DMS79 (cell line): ENCODE measurements at regions not wholly inside any gene's neighbourhood (a gene's known extent, or its start where the extent isn't known, plus 50 kb on each side); places are given as distances from the start of the nearest gene placed in this dataset.

Source experiments
- DNase-seq: peaks from one replicate; lab custom pipeline; 2025; lab: John Stamatoyannopoulos, UW

DNA sequence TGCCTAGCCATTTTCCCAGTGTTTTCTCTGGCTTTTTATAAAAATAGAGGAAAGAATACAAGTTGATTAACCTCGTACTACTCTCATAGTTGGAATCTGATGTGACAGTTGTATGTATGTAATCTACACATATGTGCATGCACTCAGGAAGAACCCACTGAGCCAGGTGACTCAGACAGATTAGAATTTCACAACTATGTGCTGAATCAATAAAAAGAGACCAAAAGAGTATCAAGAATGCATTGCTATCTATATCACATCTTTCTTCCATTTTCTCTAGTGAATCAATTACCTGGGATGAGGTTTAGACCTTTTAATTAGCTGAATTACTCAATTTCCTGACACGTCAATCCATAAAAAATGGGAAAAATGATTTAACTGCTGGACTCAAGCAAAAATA lies 319.3 kb upstream of the ATP10A start:
- DNase-seq, result no peak

DNA sequence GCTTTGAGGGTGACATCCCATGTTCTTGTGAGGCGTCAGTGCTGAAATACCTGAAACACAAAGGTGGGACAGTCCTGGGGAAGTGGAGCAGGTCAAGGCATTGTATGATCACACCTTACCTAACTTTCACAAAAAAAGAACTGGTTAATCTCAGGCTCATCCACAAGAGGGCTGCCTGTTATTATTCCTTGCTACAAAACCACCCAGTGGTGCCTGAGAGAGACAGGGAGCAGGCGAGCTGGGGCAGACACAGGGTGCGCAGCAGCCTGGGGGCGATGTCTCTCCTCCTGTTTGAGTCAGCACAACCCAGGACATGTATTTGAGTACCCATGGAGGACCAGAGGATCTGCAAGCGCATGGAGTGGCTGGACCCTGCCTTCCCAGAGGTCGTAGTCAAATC lies 316.8 kb upstream of the ATP10A start:
- DNase-seq, result no peak

- no peak for DNase-seq
Measured at GRCh38 chr15:26178640-26179220, 315.6 kb upstream of the ATP10A start.

DNA sequence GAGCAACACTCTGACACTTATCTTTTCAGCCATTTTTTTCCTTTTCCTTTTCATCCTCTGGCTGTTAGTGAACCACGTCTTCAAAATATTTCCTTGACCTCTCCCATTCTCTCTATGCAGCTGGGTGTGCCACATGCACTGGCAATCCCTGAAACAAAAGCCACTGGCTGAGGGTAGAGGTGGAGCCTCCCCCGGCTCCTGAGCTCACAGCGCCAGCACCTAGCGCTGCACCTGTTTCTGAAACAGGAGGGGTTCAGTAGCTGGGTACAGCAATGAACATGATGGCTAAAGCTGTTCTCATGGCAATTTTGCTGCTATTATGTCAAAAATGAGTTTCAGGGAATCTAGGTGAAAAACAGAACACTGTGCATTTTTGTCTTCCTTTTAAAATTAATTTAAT lies 314.7 kb upstream of the ATP10A start:
- no peak for DNase-seq

- no peak for DNase-seq
Measured at GRCh38 chr15:26176831-26177230, 313.7 kb upstream of the ATP10A start.

DNA sequence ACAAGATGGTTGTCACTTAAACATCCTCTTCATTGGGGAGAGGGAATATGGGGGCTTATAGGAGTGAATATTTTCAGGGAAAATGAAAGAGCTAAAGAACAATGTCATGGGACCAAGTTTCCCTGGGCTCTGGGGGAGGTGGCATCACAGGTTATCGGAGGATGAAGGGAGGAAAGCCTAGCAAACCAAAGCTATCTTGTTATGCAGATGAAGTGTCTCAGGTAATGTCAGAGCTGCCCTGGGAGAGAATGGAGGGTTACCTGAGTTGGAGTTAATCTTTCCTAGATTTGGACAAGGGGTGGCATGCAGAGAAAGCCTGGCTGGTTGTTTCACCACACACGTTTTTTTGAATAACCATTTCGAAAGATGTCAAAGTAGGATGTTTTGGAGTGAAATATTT lies 308.1 kb upstream of the ATP10A start:
- no peak for DNase-seq

DNA sequence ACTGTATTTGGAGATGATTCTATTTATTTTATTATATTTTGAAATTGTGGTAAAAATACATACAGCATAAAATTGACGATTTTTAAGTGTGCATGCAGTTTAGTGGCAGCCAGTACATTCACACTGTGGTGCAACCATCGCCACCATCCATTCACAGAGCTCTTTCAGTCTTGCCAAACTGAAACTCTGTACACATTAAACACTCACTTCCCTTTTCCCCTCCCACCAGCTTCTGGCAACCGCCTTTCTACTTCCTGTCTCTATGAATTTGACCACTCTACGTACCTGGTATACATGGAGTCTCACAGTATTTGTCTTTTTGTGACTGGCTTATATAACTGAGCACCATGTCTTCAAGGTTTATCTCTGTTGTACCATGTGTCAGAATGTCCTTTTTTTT lies 303.3 kb upstream of the ATP10A start:
- DNase-seq, result no peak

- no peak for DNase-seq
Measured at GRCh38 chr15:26165546-26165945, 302.4 kb upstream of the ATP10A start.

DNA sequence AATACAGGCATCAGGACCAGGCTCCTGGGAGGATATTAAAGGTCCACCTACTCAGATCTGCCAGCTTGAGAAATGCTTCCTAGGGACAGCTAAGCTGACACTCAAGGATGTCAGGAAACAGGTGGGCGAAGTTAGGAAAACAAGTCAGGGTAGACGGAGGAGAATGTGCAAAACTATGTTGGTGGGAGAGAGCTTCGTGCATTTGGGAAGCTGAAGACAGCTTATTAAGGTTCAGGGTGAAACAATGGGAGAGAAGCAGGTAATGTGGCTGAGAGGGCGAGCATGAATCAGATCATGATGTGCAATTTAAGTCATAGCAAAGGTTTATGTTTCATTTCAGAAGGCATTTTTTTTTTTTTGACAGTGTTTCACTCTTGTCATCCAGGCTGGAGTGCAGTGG lies 297.2 kb upstream of the ATP10A start:
- DNase-seq, result no peak

- no peak for DNase-seq
Measured at GRCh38 chr15:26158176-26158575, 295.0 kb upstream of the ATP10A start.

- DNase-seq, result no peak
Measured at GRCh38 chr15:26157081-26157480, 294.0 kb upstream of the ATP10A start.

GRCh38 chr15:26156051-26156450 lies 292.9 kb upstream of the ATP10A start:
- no peak for DNase-seq

DNA sequence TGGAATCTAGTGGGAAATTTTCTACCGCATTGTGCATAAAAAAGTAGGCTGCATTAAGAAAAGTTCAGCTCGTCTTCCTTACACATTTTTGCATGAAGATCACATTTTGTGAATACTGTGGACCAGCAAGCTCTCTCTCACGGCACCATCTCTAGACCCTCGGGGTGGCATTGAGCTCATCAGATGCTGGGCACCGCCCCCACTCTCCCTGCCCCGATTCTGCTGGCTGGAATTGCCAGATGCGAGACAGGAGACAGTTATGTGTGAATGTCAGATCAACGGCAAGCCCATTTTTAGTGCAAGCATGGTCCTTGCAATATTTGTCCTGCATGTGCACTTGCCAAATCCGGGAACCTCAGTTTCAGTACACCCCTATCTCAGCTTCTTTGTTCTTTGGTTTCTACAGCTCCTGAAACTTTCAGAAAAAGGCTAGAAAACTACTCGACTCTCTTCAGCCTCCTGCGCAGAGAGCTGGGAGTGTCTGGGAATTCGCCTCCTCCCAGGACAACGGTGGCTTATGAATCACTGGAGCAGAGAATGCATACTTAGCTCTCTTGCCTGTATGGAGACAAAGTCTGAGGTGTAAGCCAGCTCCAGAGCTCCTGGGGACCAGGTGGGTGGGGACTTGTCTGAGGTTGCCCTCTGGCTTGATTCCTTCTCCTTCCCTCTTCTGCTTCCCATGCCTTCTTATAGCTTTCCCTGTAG lies 285.2 kb upstream of the ATP10A start:
- DNase-seq, result no peak

DNA sequence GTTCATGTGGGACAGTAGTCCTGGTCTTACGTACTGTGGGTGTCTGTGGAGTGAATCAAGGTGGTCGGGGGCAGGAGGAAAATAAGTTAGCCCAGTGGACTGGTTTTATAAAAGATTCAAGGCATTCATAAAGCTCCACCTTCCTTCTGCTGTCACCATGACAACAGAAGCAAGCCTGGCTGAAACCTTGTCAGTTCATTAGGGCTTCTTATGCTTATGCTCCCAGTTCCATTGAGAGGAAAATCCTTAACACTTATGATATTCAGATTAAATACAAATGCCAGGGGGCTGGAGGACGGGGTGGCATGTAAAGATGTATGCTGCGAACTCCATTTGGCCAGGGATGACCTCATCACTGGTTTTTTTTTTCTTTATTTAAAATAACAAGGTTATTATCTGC lies 283.1 kb upstream of the ATP10A start:
- DNase-seq, result no peak

- no peak for DNase-seq
Measured at GRCh38 chr15:26145796-26146195, 282.7 kb upstream of the ATP10A start.

- DNase-seq, result no peak
Measured at GRCh38 chr15:26144836-26145235, 281.7 kb upstream of the ATP10A start.

DNA sequence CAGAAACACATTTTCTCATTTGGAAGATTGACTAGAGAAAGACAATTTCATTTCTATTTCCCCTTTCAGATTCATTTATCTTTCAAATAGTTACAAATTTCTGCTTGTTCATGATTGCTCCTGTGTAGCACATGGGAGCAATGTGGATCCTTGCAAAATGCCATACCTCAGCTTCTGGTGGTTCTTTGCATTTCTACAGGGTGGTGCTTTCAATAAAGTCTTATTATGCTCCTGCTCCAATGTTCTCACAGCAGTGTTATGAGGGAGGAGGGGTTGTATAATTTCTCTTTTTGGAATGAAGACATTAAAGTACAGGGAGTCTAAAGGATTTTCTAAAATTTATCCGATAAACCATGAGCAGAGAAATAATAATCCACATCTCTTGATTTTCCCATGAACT lies 280.1 kb upstream of the ATP10A start:
- DNase-seq, result no peak

DNA sequence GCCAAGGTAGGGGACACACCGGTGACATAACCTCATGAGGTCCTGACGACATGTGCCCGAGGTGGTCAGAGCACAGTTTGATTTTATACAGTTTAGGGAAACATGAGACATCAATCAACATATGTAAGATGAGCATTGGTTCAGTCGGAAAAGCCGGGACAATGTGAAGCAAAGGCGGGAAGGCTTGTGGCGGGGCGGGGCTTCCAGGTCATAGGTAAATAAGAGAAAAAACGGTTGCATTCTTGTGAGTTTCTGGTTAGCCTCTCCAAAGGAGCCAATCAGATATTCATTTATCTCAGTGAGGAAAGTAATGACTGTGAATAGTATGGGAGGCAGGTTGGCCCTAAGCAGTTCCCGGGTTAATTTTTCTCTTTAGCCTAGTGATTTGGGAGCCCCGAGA lies 271.7 kb upstream of the ATP10A start:
- DNase-seq, result no peak

DNA sequence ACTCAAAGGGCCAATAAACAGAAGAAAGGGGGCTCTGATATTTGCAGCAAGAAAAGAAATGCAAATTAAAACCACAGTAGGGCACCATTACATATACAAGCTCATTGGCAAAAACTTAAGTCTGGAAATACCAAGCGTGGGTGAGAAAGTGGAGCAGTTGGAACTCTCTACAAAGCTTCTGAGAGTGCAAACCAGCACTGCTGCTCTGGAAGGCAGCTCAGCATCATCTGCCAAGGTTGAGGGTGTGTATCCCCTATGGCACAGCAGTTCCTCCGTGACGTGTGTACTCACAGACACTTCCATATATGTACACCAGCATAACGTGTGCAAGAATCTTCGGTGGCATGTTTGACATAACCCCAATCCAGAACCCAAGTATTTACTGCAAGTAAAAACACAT lies 271.0 kb upstream of the ATP10A start:
- no peak for DNase-seq

- DNase-seq, result no peak
Measured at GRCh38 chr15:26132811-26133210, 269.7 kb upstream of the ATP10A start.

- DNase-seq, result no peak
Measured at GRCh38 chr15:26129852-26130251, 266.7 kb upstream of the ATP10A start.

DNA sequence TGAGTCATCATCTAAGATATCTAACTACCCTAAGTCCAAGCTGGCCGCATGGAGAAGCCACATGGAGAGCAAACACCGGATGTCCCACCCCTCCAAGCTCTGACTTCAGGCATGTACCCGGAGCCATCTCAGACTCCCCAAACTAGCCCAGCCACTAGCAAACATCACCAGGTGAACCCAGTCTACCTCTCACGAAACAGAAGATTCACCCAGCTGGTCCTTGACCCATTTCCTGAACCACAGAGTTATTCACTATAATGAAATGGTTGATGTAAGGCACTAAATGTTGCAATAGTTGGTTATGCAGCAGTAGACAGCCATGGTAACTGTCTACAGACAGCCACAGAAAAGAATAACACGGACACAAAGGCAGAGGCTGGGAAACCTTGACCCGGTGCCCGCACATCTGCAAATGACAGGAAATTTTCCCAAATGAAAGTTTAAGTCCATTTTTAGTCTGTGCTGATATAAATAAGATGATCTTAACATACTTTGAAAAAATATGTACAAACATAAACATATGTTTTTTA lies 265.5 kb upstream of the ATP10A start:
- DNase-seq, result no peak

DNA sequence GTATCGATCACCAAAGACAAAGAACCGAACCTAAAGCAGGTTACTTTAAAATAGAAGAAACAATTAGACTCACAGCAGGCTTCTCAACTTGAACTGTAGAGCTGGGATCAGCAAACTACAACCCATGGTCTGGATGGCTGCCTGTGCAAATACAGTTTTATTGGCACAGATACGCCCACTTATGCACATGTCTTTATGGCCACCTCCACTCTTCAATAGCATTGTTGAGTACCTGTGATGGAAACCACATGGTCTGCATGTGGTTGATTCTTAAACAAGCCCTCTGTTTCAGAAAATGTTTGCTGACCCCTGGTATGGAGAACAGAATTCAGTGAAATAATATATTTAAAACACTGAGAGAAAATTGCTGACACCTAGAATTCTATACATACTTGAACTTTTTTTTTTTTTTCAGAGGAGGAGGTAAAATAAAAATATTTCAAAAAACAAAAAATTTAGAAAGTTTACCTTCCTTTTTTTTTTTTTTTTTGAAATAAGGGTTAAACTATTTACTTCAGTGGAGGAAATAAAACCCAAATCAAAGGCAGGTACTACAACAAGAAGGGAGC lies 263.8 kb upstream of the ATP10A start:
- DNase-seq, result peak; percentile 67

DNA sequence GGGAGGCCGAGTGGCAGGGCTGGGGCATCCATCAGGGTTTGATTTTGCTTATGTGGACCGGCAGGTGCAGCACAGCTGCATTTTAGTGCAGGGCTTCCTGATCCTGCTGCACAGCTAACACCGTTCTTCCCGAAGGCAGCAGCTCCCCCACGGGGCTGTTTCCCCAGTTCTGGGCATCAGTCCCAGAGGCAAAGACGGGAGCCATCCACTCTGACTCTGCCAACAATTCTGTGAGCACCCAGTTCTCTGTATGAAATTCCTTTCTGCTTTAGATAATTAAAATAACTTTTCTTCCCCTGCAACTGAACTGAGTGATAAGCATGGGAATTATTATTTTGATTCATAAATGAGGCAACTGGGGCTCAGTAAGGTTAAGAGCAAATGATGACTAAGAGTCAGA lies 262.9 kb upstream of the ATP10A start:
- peak; percentile 8 for DNase-seq
